ENCODE measurements at regions not wholly inside any gene's neighbourhood (a gene's known extent, or its start where the extent isn't known, plus 50 kb on each side); places are given as distances from the start of the nearest gene placed in this dataset.

DNA sequence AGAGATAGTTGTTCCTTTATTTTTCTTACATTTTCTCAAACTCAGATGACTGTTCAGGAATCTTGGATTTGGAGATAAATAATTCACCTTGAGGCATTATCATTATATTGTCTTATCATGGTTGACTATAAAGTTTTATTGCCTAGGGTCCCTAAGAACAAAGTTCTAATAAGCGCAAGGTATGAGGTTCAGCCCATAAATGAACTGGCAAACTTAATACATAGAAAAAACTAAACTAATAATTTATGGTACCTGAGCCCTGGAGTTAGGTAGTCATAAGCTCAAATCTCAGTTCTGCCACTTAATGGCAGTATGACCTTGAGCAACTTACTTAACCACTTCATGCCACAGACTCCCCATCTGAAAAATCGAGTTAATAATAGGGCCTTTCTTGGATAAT is 334.0 kb upstream of the PBX1 start:
- WGBS (ENCODE audit: extremely low coverage, insufficient read length, low lambda C conversion rate), result no CpG with 5 or more reads among the region's 2 CpGs
- Histone ChIP-seq H4K8ac (replicated peaks; ENCODE audit: insufficient read length, low read depth, low read length) (no peak overlapping the region), H3K4ac (ENCODE audit: low read depth, low read length) (no peak overlapping the region), H3K23ac (ENCODE audit: insufficient read length, low read depth, low read length) (no peak overlapping the region), H2BK20ac (ENCODE audit: low read depth, low read length, poor library complexity, severe bottlenecking) (no peak overlapping the region), H3K9me3 (ENCODE audit: control insufficient read depth, low read depth, low read length) (no peaks in the 10 kb centered on the region), H2BK120ac (ENCODE audit: low read depth, low read length, poor library complexity, severe bottlenecking) (no peak overlapping the region), H3K4me1 (ENCODE audit: insufficient read depth, low read length) (no peaks in the 10 kb centered on the region), H3T11ph (ENCODE audit: low read length) (no peak overlapping the region), H2AK5ac (ENCODE audit: insufficient read length, low read length) (no peak overlapping the region), H3K79me1 (ENCODE audit: insufficient read depth, low read depth, low read length, poor library complexity, severe bottlenecking) (no peaks in the 10 kb centered on the region), H4K91ac (ENCODE audit: insufficient read length, low read depth, low read length) (no peak overlapping the region), H2BK15ac (ENCODE audit: low read depth, low read length) (no peak overlapping the region), H2AFZ (ENCODE audit: low read length) (no peak overlapping the region), H3K79me2 (ENCODE audit: insufficient read depth, low read length) (no peaks in the 10 kb centered on the region), H3K23me2 (ENCODE audit: insufficient read length, low read depth, low read length, poor library complexity, severe bottlenecking) (no peaks in the 10 kb centered on the region), H3K4me2 (ENCODE audit: insufficient read depth, insufficient read length, low read length) (no peak overlapping the region), H3K18ac (ENCODE audit: insufficient read length, low read depth, low read length) (no peak overlapping the region), H3K56ac (ENCODE audit: insufficient read length, low read depth, low read length) (no peak overlapping the region), H4K5ac (ENCODE audit: insufficient read length, low read depth, low read length) (no peak overlapping the region), H2BK5ac (ENCODE audit: insufficient read length, low read length) (no peak overlapping the region), H3K14ac (ENCODE audit: insufficient read depth, low read length) (no peak overlapping the region), H3K9ac (ENCODE audit: extremely low read depth, insufficient read length, low read length) (no peak overlapping the region), H3K27ac (ENCODE audit: insufficient read length, low read depth, low read length) (no peak overlapping the region), H4K20me1 (ENCODE audit: control insufficient read depth, insufficient read depth, insufficient read length) (no peaks in the 10 kb centered on the region), H3K27me3 (ENCODE audit: insufficient read depth, low read length) (no peaks in the 10 kb centered on the region), H2BK12ac (ENCODE audit: insufficient read length, low read depth, low read length) (no peak overlapping the region)
- peaks cover 3 to 4% of the 10 kb centered on the region in 2 experiments; a peak in 2 of 5 replicates for H3K9me3 Mint-ChIP-seq
- no peaks in the 10 kb centered on the region for H3K27me3 Mint-ChIP-seq (ENCODE audit: low read depth)
- TF ChIP-seq CTCF (conservative IDR thresholded peaks at IDR 0.05), result no peak
- H3K4me1 Mint-ChIP-seq, result peaks cover 15% of the 10 kb centered on the region in 2 experiments
- no peak for DNase-seq
- no peak overlapping the region for H3K27ac Mint-ChIP-seq
- no peak overlapping the region for H3K4me3 Mint-ChIP-seq
- H3K36me3 Mint-ChIP-seq (ENCODE audit: insufficient read depth in 1 of 3, low read depth in 3 of 3), result no peaks in the 10 kb centered on the region; a peak in 2 of 7 replicates
